ENCODE measurements at regions not wholly inside any gene's neighbourhood (a gene's known extent, or its start where the extent isn't known, plus 50 kb on each side); places are given as distances from the start of the nearest gene placed in this dataset.

GRCh38 chr2:139367416-139367815, 587.2 kb upstream of the NXPH2 start:
- TF ChIP-seq CTCF (IDR thresholded peaks at IDR 0.05; ENCODE audit: insufficient read depth, low read length, missing control alignments): no peak
- no peak for DNase-seq (ENCODE audit: low read depth, low spot score)
- ChIA-PET CTCF (no interaction called here), POLR2A (no interaction called here)
- no peak overlapping the region for H3K4me3 ChIP-seq (ENCODE audit: low read depth, low read length)

GRCh38 chr2:139366681-139367080, 586.5 kb upstream of the NXPH2 start:
- CTCF ChIA-PET: no interaction called here
- H3K4me3 ChIP-seq (ENCODE audit: low read depth, low read length): no peak overlapping the region
- POLR2A ChIA-PET: no interaction called here
- TF ChIP-seq CTCF (IDR thresholded peaks at IDR 0.05; ENCODE audit: insufficient read depth, low read length, missing control alignments): no peak
- no peak for DNase-seq (ENCODE audit: low read depth, low spot score)

- no peak overlapping the region for H3K4me3 ChIP-seq (ENCODE audit: low read depth, low read length)
- ChIA-PET CTCF (interaction anchor here (0.7 kb wide), 1 partner anchor 66 kb away, joined by 3 read pairs; no protein-coding TSS in a partner anchor), POLR2A (no interaction called here)
- no peak for TF ChIP-seq CTCF (IDR thresholded peaks at IDR 0.05; ENCODE audit: insufficient read depth, low read length, missing control alignments)
- no peak for DNase-seq (ENCODE audit: low read depth, low spot score)
Observed at GRCh38 chr2:139365189-139365588, 585.0 kb upstream of the NXPH2 start.

GRCh38 chr2:139360654-139361053, 580.5 kb upstream of the NXPH2 start:
- ChIA-PET POLR2A (no interaction called here), CTCF (no interaction called here)
- no peak overlapping the region for H3K4me3 ChIP-seq (ENCODE audit: low read depth, low read length)
- no peak for TF ChIP-seq CTCF (IDR thresholded peaks at IDR 0.05; ENCODE audit: insufficient read depth, low read length, missing control alignments)
- no peak for DNase-seq (ENCODE audit: low read depth, low spot score)

- CTCF ChIA-PET: no interaction called here
- DNase-seq (ENCODE audit: low read depth, low spot score): no peak
- no peak overlapping the region for H3K4me3 ChIP-seq (ENCODE audit: low read depth, low read length)
- TF ChIP-seq CTCF (IDR thresholded peaks at IDR 0.05; ENCODE audit: insufficient read depth, low read length, missing control alignments): no peak
- POLR2A ChIA-PET: no interaction called here
Observed at GRCh38 chr2:139359818-139360217, 579.6 kb upstream of the NXPH2 start.

GRCh38 chr2:139357972-139358371, 577.8 kb upstream of the NXPH2 start:
- no peak for TF ChIP-seq CTCF (IDR thresholded peaks at IDR 0.05; ENCODE audit: insufficient read depth, low read length, missing control alignments)
- ChIA-PET CTCF (no interaction called here), POLR2A (no interaction called here)
- H3K4me3 ChIP-seq (ENCODE audit: low read depth, low read length): no peak overlapping the region
- no peak for DNase-seq (ENCODE audit: low read depth, low spot score)

Measured in AG04449 (cell line).